ENCODE measurements at regions not wholly inside any gene's neighbourhood (a gene's known extent, or its start where the extent isn't known, plus 50 kb on each side); places are given as distances from the start of the nearest gene placed in this dataset.

- H3K4me3 ChIP-seq (ENCODE audit: low read depth, low read length) = no peak overlapping the region
Observed at GRCh38 chr3:76735152-76735551, 304.7 kb upstream of the ROBO2 start.

GRCh38 chr3:76753599-76753998 lies 286.3 kb upstream of the ROBO2 start:
- H3K4me3 ChIP-seq (ENCODE audit: low read depth, low read length) = no peak overlapping the region
- DNase-seq (ENCODE audit: low read depth) = no peak
- peak; percentile 69 for TF ChIP-seq CTCF (conservative IDR thresholded peaks at IDR 0.05; ENCODE audit: low read depth, low read length)

More at GRCh38 chr3:76735152-76735551, 304.7 kb upstream of the ROBO2 start:
- no peak for DNase-seq (ENCODE audit: low read depth)
- TF ChIP-seq CTCF (conservative IDR thresholded peaks at IDR 0.05; ENCODE audit: low read depth, low read length) = no peak

- TF ChIP-seq CTCF (conservative IDR thresholded peaks at IDR 0.05; ENCODE audit: low read depth, low read length) = no peak
- no peak for DNase-seq (ENCODE audit: low read depth)
- no peak overlapping the region for H3K4me3 ChIP-seq (ENCODE audit: low read depth, low read length)
Observed at GRCh38 chr3:76754247-76754646, 285.7 kb upstream of the ROBO2 start.

GRCh38 chr3:76756577-76756976 lies 283.3 kb upstream of the ROBO2 start:
- DNase-seq (ENCODE audit: low read depth) = no peak
- no peak overlapping the region for H3K4me3 ChIP-seq (ENCODE audit: low read depth, low read length)
- no peak for TF ChIP-seq CTCF (conservative IDR thresholded peaks at IDR 0.05; ENCODE audit: low read depth, low read length)

GRCh38 chr3:76760336-76760735 lies 279.6 kb upstream of the ROBO2 start:
- DNase-seq (ENCODE audit: low read depth) = no peak
- H3K4me3 ChIP-seq (ENCODE audit: low read depth, low read length) = no peak overlapping the region
- TF ChIP-seq CTCF (conservative IDR thresholded peaks at IDR 0.05; ENCODE audit: low read depth, low read length) = no peak

GRCh38 chr3:76765511-76765910 lies 274.4 kb upstream of the ROBO2 start:
- no peak for TF ChIP-seq CTCF (conservative IDR thresholded peaks at IDR 0.05; ENCODE audit: low read depth, low read length)
- DNase-seq (ENCODE audit: low read depth) = peak; percentile 40
- H3K4me3 ChIP-seq (ENCODE audit: low read depth, low read length) = no peak overlapping the region

GRCh38 chr3:76768912-76769311 lies 271.0 kb upstream of the ROBO2 start:
- no peak for DNase-seq (ENCODE audit: low read depth)
- H3K4me3 ChIP-seq (ENCODE audit: low read depth, low read length) = no peak overlapping the region
- no peak for TF ChIP-seq CTCF (conservative IDR thresholded peaks at IDR 0.05; ENCODE audit: low read depth, low read length)
